Muscle layer of duodenum (tissue), 2 donors: ENCODE measurements at regions not wholly inside any gene's neighbourhood (a gene's known extent, or its start where the extent isn't known, plus 50 kb on each side); places are given as distances from the start of the nearest gene placed in this dataset.

Source experiments
- H3K27ac ChIP-seq: one replicate; pipeline ENCODE4 v1.7.0; 2013; ENCODE audit warnings: mild to moderate bottlenecking, low read length
- H3K27me3 ChIP-seq: one replicate; pipeline ENCODE4 v1.7.0; 2013; ENCODE audit warnings: low read depth, mild to moderate bottlenecking, control low read depth, low read length
- H3K36me3 ChIP-seq, 2 donors: one replicate each; pipeline ENCODE4 v1.7.0; 2013; ENCODE audit warnings: low read length in 2 of 2, control low read depth in 1 of 2, mild to moderate bottlenecking in 1 of 2; ENCODE audit not compliant: insufficient read depth in 2 of 2, control insufficient read depth in 1 of 2
- H3K4me1 ChIP-seq, 2 donors: one replicate each; pipeline ENCODE4 v1.7.0; 2013; ENCODE audit warnings: low read length in 2 of 2, mild to moderate bottlenecking in 2 of 2, control low read depth in 1 of 2, moderate library complexity in 1 of 2; ENCODE audit not compliant: insufficient read depth in 2 of 2, control insufficient read depth in 1 of 2
- H3K4me3 ChIP-seq, 2 donors: one replicate each; pipeline ENCODE4 v1.7.0; 2013; ENCODE audit warnings: low read length in 2 of 2, low read depth in 1 of 2, mild to moderate bottlenecking in 1 of 2
- H3K9me3 ChIP-seq, 2 donors: one replicate each; pipeline ENCODE4 v1.7.0; 2013; ENCODE audit warnings: low read length in 2 of 2, control low read depth in 1 of 2, mild to moderate bottlenecking in 1 of 2; ENCODE audit not compliant: control insufficient read depth in 1 of 2
- donor health status: healthy.

GRCh38 chr2:128474962-128475361 lies 156.3 kb upstream of the HS6ST1 start:
- Histone ChIP-seq H3K9me3 (peaks cover 3 to 7% of the 10 kb centered on the region in 2 donors), H3K36me3 (no peaks in the 10 kb centered on the region), H3K4me1 (peaks cover 5 to 9% of the 10 kb centered on the region in 2 donors), H3K4me3 (no peak overlapping the region), H3K27ac (no peak overlapping the region), H3K27me3 (no peaks in the 10 kb centered on the region)

DNA sequence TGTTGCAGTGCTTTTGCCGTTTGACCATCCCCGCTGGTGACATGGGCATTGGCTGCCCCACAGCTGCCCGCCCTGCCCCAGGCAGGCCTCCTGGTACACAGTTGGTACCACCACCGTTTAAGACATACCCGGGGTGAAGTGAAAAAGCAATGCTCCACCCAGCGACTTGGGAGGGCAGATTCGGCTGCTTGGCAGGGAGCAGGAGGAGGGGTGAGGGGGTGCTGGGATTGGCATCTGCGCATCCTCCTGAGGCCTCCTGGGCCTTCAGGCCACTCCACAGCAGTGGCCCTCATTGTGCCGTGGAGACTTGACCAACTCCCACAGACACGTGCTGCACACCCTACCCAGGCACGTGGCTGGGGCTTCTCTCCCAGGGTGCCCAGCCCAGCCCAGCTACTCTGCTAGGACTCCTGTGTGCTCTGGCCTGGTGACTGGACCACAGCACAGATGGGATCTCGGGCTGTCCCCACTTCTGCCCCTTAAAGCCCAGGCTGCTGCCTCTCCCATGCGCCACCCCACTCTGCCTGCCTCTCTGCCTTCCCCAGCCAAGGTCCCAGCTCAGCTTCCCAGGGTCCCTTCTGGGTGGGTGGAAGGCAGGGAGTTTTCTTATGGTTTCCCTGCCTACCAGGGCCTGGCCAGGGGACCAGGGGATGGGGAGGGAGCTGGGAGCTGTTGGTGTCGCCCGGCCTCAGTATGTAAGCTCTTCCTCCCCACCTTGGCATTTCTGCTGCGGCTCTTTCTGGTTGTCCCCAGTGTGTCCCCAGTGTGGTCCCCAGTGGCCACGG lies 157.0 kb upstream of the HS6ST1 start:
- no peak overlapping the region for H3K4me3 ChIP-seq

GRCh38 chr2:128477026-128477820 lies 158.6 kb upstream of the HS6ST1 start:
- H3K4me3 ChIP-seq: no peak overlapping the region
- H3K4me1 ChIP-seq: peaks cover 5 to 9% of the 10 kb centered on the region in 2 donors
- no peaks in the 10 kb centered on the region for H3K9me3 ChIP-seq
- H3K36me3 ChIP-seq: no peaks in the 10 kb centered on the region
- H3K27ac ChIP-seq: no peak overlapping the region
- H3K27me3 ChIP-seq: no peaks in the 10 kb centered on the region

More for the DNA sequence above, 157.0 kb upstream of the HS6ST1 start:
- H3K4me1 ChIP-seq: peaks cover 5 to 9% of the 10 kb centered on the region in 2 donors
- H3K36me3 ChIP-seq: no peaks in the 10 kb centered on the region
- H3K27ac ChIP-seq: no peak overlapping the region
- H3K27me3 ChIP-seq: no peaks in the 10 kb centered on the region
- peaks cover 0 to 3% of the 10 kb centered on the region in 2 donors for H3K9me3 ChIP-seq

GRCh38 chr2:128477891-128478290 lies 159.2 kb upstream of the HS6ST1 start:
- Histone ChIP-seq H3K27ac (no peak overlapping the region), H3K4me1 (peaks cover 5 to 9% of the 10 kb centered on the region in 2 donors), H3K36me3 (no peaks in the 10 kb centered on the region), H3K27me3 (no peaks in the 10 kb centered on the region), H3K9me3 (no peaks in the 10 kb centered on the region), H3K4me3 (no peak overlapping the region)

GRCh38 chr2:128485761-128486639 lies 167.3 kb upstream of the HS6ST1 start:
- Histone ChIP-seq H3K27me3 (no peaks in the 10 kb centered on the region), H3K36me3 (no peaks in the 10 kb centered on the region), H3K27ac (no peak overlapping the region), H3K4me1 (no peaks in the 10 kb centered on the region), H3K9me3 (no peaks in the 10 kb centered on the region), H3K4me3 (no peak overlapping the region)

DNA sequence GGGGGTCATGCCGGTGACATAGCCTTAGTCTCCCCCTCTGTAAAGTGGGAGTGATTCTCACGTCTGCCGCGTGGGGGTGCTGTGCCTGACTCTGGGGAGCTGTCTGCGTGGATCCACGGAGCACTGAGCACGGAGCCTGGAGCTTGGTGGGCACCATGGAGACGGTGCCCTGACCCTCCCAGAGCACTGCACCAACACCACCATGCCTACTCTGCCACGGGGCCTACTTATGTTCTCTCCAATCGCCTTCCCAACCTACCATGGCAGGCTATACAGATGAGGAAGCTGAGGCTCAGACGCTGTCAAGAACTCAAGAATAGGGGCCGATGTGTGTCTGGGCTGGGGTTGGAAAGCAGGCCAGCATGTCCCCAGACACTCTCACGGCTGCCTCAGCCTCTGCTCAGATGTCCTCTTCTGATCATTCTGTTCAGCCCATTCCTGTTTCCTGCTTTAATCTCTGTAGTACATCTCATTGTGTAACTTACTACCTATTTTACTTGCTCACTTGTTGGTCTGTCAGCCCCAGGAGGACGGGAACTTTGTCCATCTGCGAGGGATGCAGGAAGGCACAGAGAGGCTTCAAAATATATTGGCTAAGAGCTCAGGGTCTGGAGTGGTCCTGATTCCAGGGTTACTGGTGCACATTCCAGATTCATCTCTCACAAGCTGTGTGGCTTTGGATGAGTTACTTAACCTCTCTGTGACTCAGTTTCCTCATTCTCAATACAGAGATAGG lies 168.1 kb upstream of the HS6ST1 start:
- no peak overlapping the region for H3K27ac ChIP-seq
- no peak overlapping the region for H3K4me3 ChIP-seq

GRCh38 chr2:128487650-128488387 lies 169.2 kb upstream of the HS6ST1 start:
- Histone ChIP-seq H3K4me3 (no peak overlapping the region), H3K9me3 (no peaks in the 10 kb centered on the region), H3K4me1 (no peaks in the 10 kb centered on the region), H3K36me3 (no peaks in the 10 kb centered on the region), H3K27ac (no peak overlapping the region), H3K27me3 (no peaks in the 10 kb centered on the region)

More for the DNA sequence above, 168.1 kb upstream of the HS6ST1 start:
- no peaks in the 10 kb centered on the region for H3K9me3 ChIP-seq
- H3K36me3 ChIP-seq: no peaks in the 10 kb centered on the region
- no peaks in the 10 kb centered on the region for H3K4me1 ChIP-seq
- H3K27me3 ChIP-seq: no peaks in the 10 kb centered on the region

- Histone ChIP-seq H3K27me3 (no peaks in the 10 kb centered on the region), H3K9me3 (no peaks in the 10 kb centered on the region), H3K27ac (no peak overlapping the region), H3K4me3 (no peak overlapping the region), H3K36me3 (no peaks in the 10 kb centered on the region), H3K4me1 (no peaks in the 10 kb centered on the region)
Observed at GRCh38 chr2:128488434-128488833, 169.8 kb upstream of the HS6ST1 start.

- no peaks in the 10 kb centered on the region for H3K27me3 ChIP-seq
- no peak overlapping the region for H3K27ac ChIP-seq
- H3K36me3 ChIP-seq: no peaks in the 10 kb centered on the region
- no peaks in the 10 kb centered on the region for H3K9me3 ChIP-seq
- no peaks in the 10 kb centered on the region for H3K4me1 ChIP-seq
- no peak overlapping the region for H3K4me3 ChIP-seq
Observed at GRCh38 chr2:128489526-128490273, 171.0 kb upstream of the HS6ST1 start.

GRCh38 chr2:128490321-128490720 lies 171.7 kb upstream of the HS6ST1 start:
- no peaks in the 10 kb centered on the region for H3K27me3 ChIP-seq
- no peak overlapping the region for H3K27ac ChIP-seq
- H3K4me1 ChIP-seq: no peaks in the 10 kb centered on the region
- H3K9me3 ChIP-seq: no peaks in the 10 kb centered on the region
- no peak overlapping the region for H3K4me3 ChIP-seq
- no peaks in the 10 kb centered on the region for H3K36me3 ChIP-seq
